ENCODE measurements at regions not wholly inside any gene's neighbourhood (a gene's known extent, or its start where the extent isn't known, plus 50 kb on each side); places are given as distances from the start of the nearest gene placed in this dataset.
"Not testable (repeated sequence)": the region's sequence is repeated elsewhere in the genome, so short reads cannot be mapped to it uniquely, and the experiment has no call there.

DNA sequence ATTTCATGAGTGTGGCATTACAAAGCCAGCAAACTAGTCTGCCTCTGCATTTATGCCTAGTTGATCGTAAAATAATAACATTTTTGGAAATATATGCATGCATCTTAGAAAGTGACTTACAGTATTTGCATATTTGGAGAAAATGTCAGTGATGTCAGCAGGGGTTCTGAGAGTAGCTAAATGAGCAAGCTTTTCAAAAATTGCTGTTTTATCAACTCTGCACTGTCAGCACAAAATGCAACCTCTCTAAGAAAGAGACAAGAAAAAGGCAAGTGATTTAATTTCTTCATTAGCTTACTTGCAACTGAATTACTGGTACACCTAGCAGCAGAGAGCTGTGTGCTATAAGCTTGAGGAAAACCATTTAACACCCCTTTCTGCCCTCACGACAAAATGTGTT is 632.5 kb upstream of the MMS22L start:
- DNase-seq (ENCODE audit: low spot score): no peak

DNA sequence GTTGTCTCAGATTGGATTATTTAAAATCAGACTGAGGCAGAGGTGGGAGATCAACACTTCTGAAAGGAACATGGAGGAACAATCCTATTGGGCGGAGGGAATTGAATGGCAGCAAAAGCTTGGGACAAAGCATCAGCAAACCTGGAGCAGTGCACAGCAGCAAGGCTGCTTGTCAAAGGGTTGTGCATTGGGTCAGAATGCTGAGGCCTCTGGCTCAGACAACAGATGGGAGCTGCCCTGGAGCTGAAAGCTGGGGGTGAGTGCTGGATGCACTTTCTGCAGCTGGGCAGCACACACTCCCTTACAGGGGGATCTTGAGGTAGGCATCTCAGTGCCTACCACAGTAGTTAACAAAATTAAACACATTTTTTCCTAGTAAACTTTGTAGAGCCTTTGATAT is 634.4 kb upstream of the MMS22L start:
- DNase-seq (ENCODE audit: low spot score): no peak

DNA sequence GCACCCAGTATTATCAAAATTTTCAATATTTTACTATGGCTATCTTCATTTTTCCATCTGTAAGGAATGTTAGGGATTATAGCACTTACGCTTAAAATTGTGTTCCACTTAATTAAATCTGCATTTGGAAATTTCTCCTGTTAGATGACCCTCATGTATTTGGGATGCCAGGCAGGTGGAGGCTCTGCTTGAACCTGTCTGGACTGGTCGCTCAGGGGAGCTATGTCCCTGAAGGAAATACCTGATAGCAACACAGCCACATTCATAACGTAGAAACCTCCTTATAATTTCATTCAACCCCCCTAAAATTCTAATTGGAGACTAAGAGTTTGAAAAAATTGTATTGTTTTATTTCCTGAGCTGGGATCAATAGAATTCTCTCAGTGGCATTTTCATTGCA is 636.0 kb upstream of the MMS22L start:
- no peak for DNase-seq (ENCODE audit: low spot score)

GRCh38 chr6:97919631-97920030 is 636.6 kb upstream of the MMS22L start:
- no peak for DNase-seq (ENCODE audit: low spot score)

DNA sequence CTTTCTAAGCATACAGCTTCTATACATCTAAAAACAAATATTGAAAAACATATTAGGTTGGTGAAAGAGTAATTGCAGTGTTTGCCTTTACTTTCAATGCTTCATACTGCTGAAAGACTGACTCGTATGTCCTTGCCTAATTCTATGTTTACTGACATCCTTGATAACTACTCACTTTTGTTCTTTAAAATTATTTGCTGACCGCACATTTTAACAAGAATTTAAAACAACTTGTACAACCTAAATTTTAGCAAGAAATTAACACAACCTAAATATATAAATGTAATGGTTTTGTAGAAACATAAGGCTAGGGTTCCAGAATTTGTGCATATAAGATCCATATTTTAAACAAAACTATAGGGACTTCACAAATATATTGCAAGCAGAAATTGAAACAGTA is 640.2 kb upstream of the MMS22L start:
- DNase-seq (ENCODE audit: low spot score): no peak

DNA sequence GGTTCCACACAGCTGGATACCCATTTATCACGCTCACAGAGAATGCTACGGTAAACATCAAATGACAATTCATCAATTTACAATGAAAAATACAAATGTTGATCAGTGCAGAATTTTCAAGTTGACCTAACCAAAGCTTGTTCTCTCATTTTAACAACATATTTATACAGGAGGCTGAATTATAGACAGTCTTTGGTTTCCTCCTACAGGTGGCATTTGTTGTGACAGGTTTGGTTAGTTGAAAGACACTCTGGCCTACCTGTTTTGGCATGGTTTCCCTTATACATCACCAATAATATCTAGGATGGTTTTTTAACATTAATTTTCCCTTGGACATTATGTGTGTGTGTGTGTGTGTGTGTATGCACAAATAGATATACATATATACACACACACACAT is 642.5 kb upstream of the MMS22L start:
- no peak for DNase-seq (ENCODE audit: low spot score)

DNA sequence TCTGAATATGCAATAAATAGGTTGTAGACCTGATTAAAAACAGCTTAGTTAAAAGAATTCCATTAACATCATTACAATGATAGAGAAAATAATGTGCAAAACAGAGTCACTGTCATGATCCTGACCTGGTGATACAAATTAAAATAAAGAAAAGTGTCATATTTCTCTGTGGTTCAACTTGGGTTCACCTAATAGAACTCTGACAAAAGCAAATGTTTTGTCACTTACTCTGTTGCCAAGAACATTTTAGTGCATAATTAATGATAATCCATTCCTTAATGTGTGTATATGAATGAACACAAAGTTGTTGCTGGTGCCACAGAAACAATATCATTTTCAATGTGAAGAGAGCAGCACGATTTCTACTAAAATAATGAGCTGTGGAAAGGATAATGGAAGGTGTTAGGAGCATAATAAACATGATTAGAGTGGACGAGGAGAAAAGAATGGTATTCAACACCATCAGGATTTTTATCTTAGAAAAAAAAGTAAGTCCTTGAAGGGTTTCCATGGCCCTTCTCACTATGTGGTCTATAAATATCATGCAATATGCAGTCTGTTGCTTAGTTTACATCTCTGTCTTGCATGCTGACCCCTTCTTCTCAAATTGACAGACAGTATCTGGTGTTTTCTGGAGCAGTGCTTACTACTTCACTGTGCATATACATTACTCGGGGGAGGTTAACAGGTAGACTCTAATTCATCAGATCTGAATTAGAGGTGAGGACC is 656.6 kb upstream of the MMS22L start:
- no peak for DNase-seq (ENCODE audit: low spot score)

DNA sequence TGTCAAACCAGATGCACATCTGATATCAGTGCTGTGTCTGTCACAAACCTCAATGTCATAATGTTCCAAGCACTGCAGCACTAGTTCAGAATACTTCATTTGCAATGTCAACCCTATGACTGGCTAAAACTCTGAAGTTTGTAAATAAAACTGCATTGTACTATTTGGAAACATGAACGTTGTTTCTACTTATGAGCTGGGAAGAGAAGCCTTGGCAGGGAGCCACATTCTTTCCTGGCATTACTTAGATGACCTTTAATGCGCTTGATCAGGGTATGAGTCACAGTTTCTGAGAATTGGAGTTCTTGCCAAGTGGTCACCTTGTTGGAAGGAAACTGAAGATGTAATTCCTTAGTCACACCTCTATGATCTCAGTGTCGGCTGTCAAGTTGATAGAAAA is 664.8 kb upstream of the MMS22L start:
- DNase-seq (ENCODE audit: low spot score): no peak

- peak; percentile 10 for DNase-seq (ENCODE audit: low spot score)
Observed at GRCh38 chr6:97958134-97958533, 675.1 kb upstream of the MMS22L start.

- no peak for DNase-seq (ENCODE audit: low spot score)
Observed at GRCh38 chr6:97963193-97963592, 680.2 kb upstream of the MMS22L start.

DNA sequence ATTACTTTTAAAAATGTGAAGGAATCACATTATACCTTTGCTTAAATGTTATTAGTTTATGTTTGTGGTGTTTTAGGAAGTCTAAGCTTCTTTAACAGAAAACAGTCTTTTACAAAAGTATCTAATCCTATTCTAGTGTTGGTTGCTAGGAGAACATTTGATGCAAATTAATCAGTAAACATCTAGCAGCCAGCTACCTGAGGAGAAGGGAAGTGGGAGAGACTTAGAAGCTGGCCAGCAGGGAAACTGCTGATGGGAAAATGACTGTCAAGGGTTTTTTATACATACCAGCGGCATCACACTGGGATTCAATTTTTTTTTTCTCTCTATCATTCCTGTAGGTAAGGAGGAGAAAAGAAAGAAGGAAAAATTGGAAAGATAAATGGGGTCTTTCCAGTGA is 686.0 kb upstream of the MMS22L start:
- DNase-seq (ENCODE audit: low spot score): no peak

DNA sequence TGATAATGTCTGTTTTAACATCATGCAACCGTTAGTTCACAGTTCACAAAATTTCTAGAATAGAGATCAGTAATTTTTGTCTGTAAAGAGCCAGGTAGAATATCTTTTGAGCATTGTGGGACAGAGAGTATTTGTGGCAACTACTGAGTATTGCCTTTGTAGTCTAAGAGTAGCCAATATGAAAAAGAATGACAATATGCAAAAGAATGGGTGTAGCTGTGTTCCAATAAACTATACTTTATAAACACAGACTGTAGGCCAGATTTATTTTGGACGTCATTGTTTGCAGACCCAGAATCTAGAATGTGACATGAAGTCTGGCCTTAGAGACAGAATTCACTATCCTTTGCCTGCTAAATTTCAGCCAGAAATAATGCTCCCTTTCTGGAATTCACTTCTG is 694.1 kb upstream of the MMS22L start:
- no peak for DNase-seq (ENCODE audit: low spot score)

DNA sequence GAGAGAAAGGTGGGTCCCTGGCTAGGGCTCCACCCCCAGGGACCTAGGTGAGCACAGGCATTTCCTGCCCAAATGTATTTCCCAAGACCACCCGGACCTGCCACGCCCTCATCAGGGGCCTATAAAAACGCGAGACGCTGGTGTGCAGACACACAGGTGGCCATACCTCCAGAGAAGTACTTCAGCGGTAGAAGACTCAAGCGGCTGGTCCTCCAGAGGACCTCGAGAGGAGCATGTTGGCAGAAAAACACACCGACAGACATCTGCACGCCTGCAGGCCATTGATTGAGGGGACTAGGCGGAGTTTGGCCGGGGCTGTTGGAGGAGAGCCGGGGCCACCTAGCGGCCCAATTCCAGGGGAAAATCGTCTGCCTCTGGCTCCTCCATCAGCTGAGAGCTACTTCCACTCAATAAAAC is 695.8 kb upstream of the MMS22L start:
- peak; percentile 5 for DNase-seq (ENCODE audit: low spot score)

- DNase-seq (ENCODE audit: low spot score): not testable (repeated sequence)
Observed at GRCh38 chr6:97979285-97979684, 696.3 kb upstream of the MMS22L start.

GRCh38 chr6:97989451-97989850 is 706.4 kb upstream of the MMS22L start:
- no peak for DNase-seq (ENCODE audit: low spot score)

- DNase-seq (ENCODE audit: low spot score): no peak
Observed at GRCh38 chr6:97995158-97995557, 712.1 kb upstream of the MMS22L start.

DNA sequence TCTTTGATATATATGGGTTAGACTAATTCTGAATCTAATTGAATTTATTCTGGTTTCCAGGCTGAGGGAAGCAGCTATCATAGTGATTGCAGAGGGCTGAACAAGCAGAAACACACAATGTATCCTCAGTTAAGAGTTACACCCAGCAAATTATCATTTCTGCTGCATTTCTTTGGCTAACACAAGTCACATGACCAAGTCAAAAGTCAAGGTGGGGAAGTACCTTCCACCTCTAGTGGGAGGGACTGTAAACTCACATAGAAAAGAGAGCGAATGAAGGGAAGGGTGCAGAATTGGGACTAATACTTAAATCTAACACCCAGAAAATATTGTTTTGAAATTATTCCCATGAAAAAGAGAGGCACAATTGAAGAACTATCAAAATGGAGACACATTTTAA is 719.7 kb upstream of the MMS22L start:
- DNase-seq (ENCODE audit: low spot score): no peak

- DNase-seq (ENCODE audit: low spot score): no peak
Observed at GRCh38 chr6:98014442-98015201, 731.6 kb upstream of the MMS22L start.

GRCh38 chr6:98016565-98016964 is 733.5 kb upstream of the MMS22L start:
- no peak for DNase-seq (ENCODE audit: low spot score)

DNA sequence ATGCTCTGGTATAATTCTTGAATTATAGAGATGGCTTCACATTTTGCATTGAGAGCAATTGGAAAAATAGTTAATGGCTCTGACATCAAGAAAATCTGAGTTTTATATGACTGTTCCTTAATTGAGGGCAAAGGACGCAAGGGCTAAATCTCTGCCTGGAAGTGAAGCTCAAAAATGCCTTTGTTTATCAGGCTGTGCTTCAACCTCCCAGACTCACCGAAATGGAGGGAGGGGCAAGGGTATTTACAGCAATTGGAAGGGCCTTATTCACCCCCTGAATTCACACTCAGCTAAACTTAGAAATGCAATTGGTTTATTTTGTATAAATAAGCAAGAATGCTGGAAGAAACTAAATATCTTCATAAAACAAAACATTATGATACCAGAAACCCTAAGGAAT is 737.2 kb upstream of the MMS22L start:
- DNase-seq (ENCODE audit: low spot score): no peak

DNA sequence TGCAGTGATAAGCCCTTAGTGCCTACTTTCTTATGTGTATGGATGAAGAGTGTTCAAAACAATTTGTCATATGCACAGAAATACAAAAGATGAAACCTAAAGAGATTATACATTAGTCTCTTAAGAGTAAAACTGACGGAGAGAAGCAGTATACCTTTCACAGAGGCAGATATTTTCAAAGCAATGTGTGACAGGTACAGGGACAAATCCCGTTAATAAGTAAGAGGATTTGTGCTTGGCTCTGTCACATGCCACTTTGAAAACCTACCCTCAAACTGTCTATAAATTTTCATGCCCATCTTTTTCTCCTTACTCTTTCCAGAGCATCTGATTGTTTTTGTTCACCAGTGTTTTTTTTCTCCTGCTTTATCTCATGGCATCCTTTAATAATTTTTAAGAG is 741.3 kb upstream of the MMS22L start:
- no peak for DNase-seq (ENCODE audit: low spot score)

DNA sequence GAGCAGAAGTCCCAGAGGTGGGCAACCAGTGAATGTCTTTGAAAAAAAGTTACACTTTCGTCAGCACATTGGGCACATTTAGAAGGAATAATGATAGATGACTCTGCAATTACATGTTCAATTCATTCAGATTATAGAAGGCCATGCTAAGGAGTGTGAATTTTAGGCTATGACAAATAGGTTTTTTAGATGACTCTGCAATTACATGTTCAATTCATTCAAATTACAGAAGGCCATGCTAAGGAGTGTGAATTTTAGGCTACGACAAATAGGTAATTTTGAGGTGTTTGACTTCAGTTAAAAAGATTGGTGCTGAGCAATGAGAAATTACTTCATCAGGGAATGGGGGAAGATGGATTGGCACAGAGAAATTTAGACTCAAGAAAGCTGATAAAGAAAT is 744.9 kb upstream of the MMS22L start:
- DNase-seq (ENCODE audit: low spot score): no peak

DNA sequence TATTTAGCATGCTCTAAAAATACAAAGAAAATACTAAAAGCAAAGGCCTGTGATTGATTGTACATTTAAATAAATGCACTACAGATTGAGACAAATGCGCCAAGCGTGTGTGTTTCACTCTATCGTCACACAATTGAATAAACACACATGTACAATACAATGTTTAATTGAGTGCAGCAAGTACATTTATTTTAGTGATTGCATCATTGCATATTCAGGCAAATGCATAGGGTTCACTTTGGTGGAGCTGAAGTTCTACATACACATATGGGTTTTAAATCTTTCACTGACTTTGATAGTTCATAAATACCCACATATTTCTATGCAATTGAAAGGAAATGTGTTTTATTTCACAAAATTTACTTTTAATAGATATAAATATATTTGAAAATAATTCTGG is 750.6 kb upstream of the MMS22L start:
- DNase-seq (ENCODE audit: low spot score): no peak
